WTC11 (cell line): ENCODE measurements at regions not wholly inside any gene's neighbourhood (a gene's known extent, or its start where the extent isn't known, plus 50 kb on each side); places are given as distances from the start of the nearest gene placed in this dataset.

ENCODE experiments used
- ATAC-seq: fragments of 200-7000 bp; cut with Tn5 transposase; 2 replicates; pipeline ENCODE4 v1.10.0; 2021; ENCODE audit warnings: mild to moderate bottlenecking, moderate library complexity
- CTCF ChIA-PET: fragments of 300-600 bp; sonication (Branson Sonifier 250); formaldehyde crosslinking; loops from one replicate; lab custom pipeline; 2021; ENCODE audit warnings: antibody characterized with exemption; lab: Charles Lee
- POLR2A ChIA-PET: fragments of 350-600 bp; sonication (Branson Sonifier 250); formaldehyde crosslinking; loops from one replicate; lab custom pipeline; 2021; ENCODE audit warnings: antibody characterized with exemption; lab: Charles Lee
- DNase-seq: peaks from one replicate; pipeline ENCODE4 v3.0.0; 2021; ENCODE audit warnings: low spot score
- H3K27ac Mint-ChIP-seq: 2 replicates; pipeline ENCODE4 v1.8.0; 2021; ENCODE audit warnings: mixed read lengths
- H3K27me3 Mint-ChIP-seq: 2 replicates; pipeline ENCODE4 v1.8.0; 2021; ENCODE audit warnings: low read depth, mild to moderate bottlenecking, moderate library complexity, mixed read lengths
- H3K36me3 Mint-ChIP-seq: 2 replicates; pipeline ENCODE4 v1.8.0; 2021; ENCODE audit warnings: mixed read lengths
- H3K4me1 Mint-ChIP-seq: 2 replicates; pipeline ENCODE4 v1.8.0; 2022; ENCODE audit warnings: mixed read lengths
- H3K4me3 Mint-ChIP-seq: 2 replicates; pipeline ENCODE4 v1.8.0; 2021; ENCODE audit warnings: mild to moderate bottlenecking, moderate library complexity, mixed read lengths
- H3K9me3 Mint-ChIP-seq: 2 replicates; pipeline ENCODE4 v1.8.0; 2021; ENCODE audit warnings: mixed read lengths
- ATF6 ChIP-seq: sonication (generic); formaldehyde crosslinking; IDR thresholded peaks from 2 replicates; pipeline ENCODE4 v1.8.1; 2023; ENCODE audit warnings: mild to moderate bottlenecking, missing genetic modification reagents
- CBFB ChIP-seq: sonication (generic); formaldehyde crosslinking; IDR thresholded peaks from 2 replicates; pipeline ENCODE4 v1.8.1; 2022; ENCODE audit warnings: mild to moderate bottlenecking, low read depth, missing genetic modification reagents
- CDX4 ChIP-seq: fragments of 250-450 bp; sonication (Bioruptor Pico); IDR thresholded peaks from 2 replicates; pipeline ENCODE4 v1.9.0; 2021; ENCODE audit warnings: moderate library complexity, mild to moderate bottlenecking, inconsistent platforms, borderline replicate concordance
- EMX1 ChIP-seq: fragments of 250-450 bp; sonication (Bioruptor Pico); IDR thresholded peaks from 2 replicates; pipeline ENCODE4 v1.8.0; 2021; ENCODE audit warnings: mild to moderate bottlenecking
- ETV6 ChIP-seq: sonication (generic); formaldehyde crosslinking; IDR thresholded peaks from 2 replicates; pipeline ENCODE4 v1.8.1; 2022; ENCODE audit warnings: mild to moderate bottlenecking, missing genetic modification reagents
- FOXK1 ChIP-seq: sonication (generic); formaldehyde crosslinking; IDR thresholded peaks from 2 replicates; pipeline ENCODE4 v1.8.0; 2022; ENCODE audit warnings: mild to moderate bottlenecking, moderate library complexity, missing genetic modification reagents
- FOXP1 ChIP-seq: sonication (generic); formaldehyde crosslinking; IDR thresholded peaks from 2 replicates; pipeline ENCODE4 v1.8.0; 2022; ENCODE audit warnings: missing genetic modification reagents, mild to moderate bottlenecking, moderate library complexity, borderline replicate concordance
- FOXP4 ChIP-seq: sonication (generic); formaldehyde crosslinking; IDR thresholded peaks from 2 replicates; pipeline ENCODE4 v1.8.0; 2022; ENCODE audit warnings: mild to moderate bottlenecking, missing genetic modification reagents
- GTF2I ChIP-seq: fragments of 250-450 bp; sonication (Bioruptor Pico); conservative IDR thresholded peaks from 2 replicates; pipeline ENCODE4 v1.4.0; 2021; ENCODE audit warnings: mild to moderate bottlenecking
- JAZF1 ChIP-seq: fragments of 250-450 bp; sonication (Bioruptor Pico); IDR thresholded peaks from 2 replicates; pipeline ENCODE4 v1.9.0; 2021; ENCODE audit warnings: moderate library complexity, mild to moderate bottlenecking, inconsistent platforms
- KAT7 ChIP-seq: sonication (generic); formaldehyde crosslinking; IDR thresholded peaks from 2 replicates; pipeline ENCODE4 v1.8.1; 2023; ENCODE audit warnings: missing genetic modification reagents, mild to moderate bottlenecking, borderline replicate concordance
- NFE2L1 ChIP-seq: sonication (generic); formaldehyde crosslinking; IDR thresholded peaks from 2 replicates; pipeline ENCODE4 v1.8.1; 2023; ENCODE audit warnings: missing genetic modification reagents
- PRRX2 ChIP-seq: fragments of 250-450 bp; sonication (Bioruptor Pico); IDR thresholded peaks from 2 replicates; pipeline ENCODE4 v1.8.0; 2021; ENCODE audit warnings: mild to moderate bottlenecking
- RELA ChIP-seq: sonication (generic); formaldehyde crosslinking; IDR thresholded peaks from 2 replicates; pipeline ENCODE4 v1.8.1; 2022; ENCODE audit warnings: missing genetic modification reagents, mild to moderate bottlenecking, borderline replicate concordance
- SP1 ChIP-seq: sonication (generic); formaldehyde crosslinking; conservative IDR thresholded peaks from 2 replicates; pipeline ENCODE4 v1.8.1; 2022; ENCODE audit warnings: missing genetic modification reagents
- STAT6 ChIP-seq: sonication (generic); formaldehyde crosslinking; conservative IDR thresholded peaks from 2 replicates; pipeline ENCODE4 v1.8.1; 2023; ENCODE audit warnings: mild to moderate bottlenecking, low read depth, missing genetic modification reagents, moderate library complexity
- TCF7 ChIP-seq: sonication (generic); formaldehyde crosslinking; IDR thresholded peaks from 2 replicates; pipeline ENCODE4 v1.8.0; 2022; ENCODE audit warnings: mild to moderate bottlenecking, low read depth, missing genetic modification reagents, moderate library complexity
- TEAD4 ChIP-seq: sonication (generic); formaldehyde crosslinking; IDR thresholded peaks from 2 replicates; pipeline ENCODE4 v1.8.0; 2022; ENCODE audit warnings: mild to moderate bottlenecking, missing genetic modification reagents
- USF2 ChIP-seq: sonication (generic); formaldehyde crosslinking; IDR thresholded peaks from 2 replicates; pipeline ENCODE4 v1.8.1; 2023; ENCODE audit warnings: mild to moderate bottlenecking, missing genetic modification reagents, moderate library complexity
- ZBTB21 ChIP-seq: sonication (generic); formaldehyde crosslinking; IDR thresholded peaks from 2 replicates; pipeline ENCODE4 v1.8.1; 2023; ENCODE audit warnings: mild to moderate bottlenecking, missing genetic modification reagents, borderline replicate concordance
- ZNF121 ChIP-seq: sonication (generic); formaldehyde crosslinking; IDR thresholded peaks from 2 replicates; pipeline ENCODE4 v1.8.0; 2023; ENCODE audit warnings: missing genetic modification reagents
- ZNF317 ChIP-seq: sonication (generic); formaldehyde crosslinking; IDR thresholded peaks from 2 replicates; pipeline ENCODE4 v1.8.1; 2023; ENCODE audit warnings: low read depth, mild to moderate bottlenecking, moderate library complexity, missing genetic modification reagents, borderline replicate concordance
- ZNF416 ChIP-seq: fragments of 250-450 bp; sonication (Bioruptor Pico); IDR thresholded peaks from 2 replicates; pipeline ENCODE4 v1.9.0; 2021; ENCODE audit warnings: mild to moderate bottlenecking, inconsistent platforms
- ZNF512 ChIP-seq: sonication (generic); formaldehyde crosslinking; IDR thresholded peaks from 2 replicates; pipeline ENCODE4 v1.8.1; 2022; ENCODE audit warnings: missing genetic modification reagents, borderline replicate concordance

GRCh38 chr18:5627776-5628511, 84.1 kb upstream of the EPB41L3 start:
- ChIA-PET POLR2A (no interaction called here), CTCF (no interaction called here)
- Mint-ChIP-seq H3K27ac (no peak overlapping the region), H3K4me3 (peak overlapping the region; percentile 73), H3K36me3 (no peaks in the 10 kb centered on the region), H3K4me1 (peaks cover 10% of the 10 kb centered on the region), H3K27me3 (peaks cover 30% of the 10 kb centered on the region), H3K9me3 (no peaks in the 10 kb centered on the region)
- ATAC-seq, result peak; percentile 10
- TF ChIP-seq FOXP4 (no peak), GTF2I (CRISPR knock-in tag) (no peak), USF2 (CRISPR knock-in tag) (no peak), CBFB (CRISPR knock-in tag) (no peak), NFE2L1 (no peak), ETV6 (no peak), TEAD4 (no peak), ATF6 (CRISPR knock-in tag) (no peak), KAT7 (no peak), EMX1 (CRISPR knock-in tag) (no peak), ZNF121 (CRISPR knock-in tag) (no peak), JAZF1 (CRISPR knock-in tag) (no peak), CDX4 (CRISPR knock-in tag) (no peak), SP1 (CRISPR knock-in tag) (no peak), ZNF317 (no peak)
- no peak for DNase-seq

- no peaks in the 10 kb centered on the region for H3K36me3 Mint-ChIP-seq
These were observed 82.5 kb upstream of the EPB41L3 start for GRCh38 chr18:5626130-5626880.

More at GRCh38 chr18:5626130-5626880, 82.5 kb upstream of the EPB41L3 start:
- ATAC-seq, result no peak
- TF ChIP-seq TCF7, result no peak
- TF ChIP-seq FOXP1 (CRISPR knock-in tag), result no peak
- no peak for TF ChIP-seq GTF2I (CRISPR knock-in tag)
- no peak for TF ChIP-seq RELA (CRISPR knock-in tag)
- TF ChIP-seq STAT6, result no peak
- TF ChIP-seq FOXK1 (CRISPR knock-in tag), result no peak
- TF ChIP-seq ZBTB21, result no peak
- no peak for TF ChIP-seq PRRX2
- TF ChIP-seq ZNF416 (CRISPR knock-in tag), result no peak
- no peak for TF ChIP-seq KAT7
- TF ChIP-seq ZNF512 (CRISPR knock-in tag), result no peak
- Mint-ChIP-seq H3K4me3 (no peak overlapping the region), H3K4me1 (peaks cover 10% of the 10 kb centered on the region), H3K9me3 (no peaks in the 10 kb centered on the region), H3K27ac (no peak overlapping the region), H3K27me3 (peaks cover 17% of the 10 kb centered on the region)
- ChIA-PET CTCF (interaction anchor here (1.4 kb wide), 1 partner anchor 14 kb away, joined by 3 read pairs; no protein-coding TSS in a partner anchor), POLR2A (no interaction called here)
- no peak for DNase-seq
